K562 (cell line): ENCODE measurements at regions not wholly inside any gene's neighbourhood (a gene's known extent, or its start where the extent isn't known, plus 50 kb on each side); places are given as distances from the start of the nearest gene placed in this dataset.
"Not testable (repeated sequence)": the region's sequence is repeated elsewhere in the genome, so short reads cannot be mapped to it uniquely, and the experiment has no call there.

ENCODE experiments used
- ATAC-seq: fragments of 200-7000 bp; cut with Tn5 transposase; 3 replicates; pipeline ENCODE4 v1.9.1; 2020; ENCODE audit warnings: moderate library complexity
- BruUV-seq: library from RNA; stranded (reverse); fragments of 400-500 nt; replicated peaks from 2 replicates; lab custom pipeline; 2021; lab: Mats Ljungman, UMichigan
- CTCF ChIA-PET: fragments of 300-600 bp; formaldehyde crosslinking; extraction: SDS; loops from one replicate; lab custom pipeline; 2021; ENCODE audit warnings: low intra/inter-chr PET ratio; lab: Yijun Ruan, JAX
- POLR2A ChIA-PET: fragments of 300-600, 350-650 bp; sonication (Branson Sonifier 250); formaldehyde crosslinking; extraction: SDS; loops from one replicate; lab custom pipeline; 2021; ENCODE audit warnings: antibody characterized with exemption, inconsistent platforms; lab: Yijun Ruan, JAX
- DNase-seq, 4 experiments: peaks; one replicate each; pipeline versions ENCODE4 v3.0.0 to v3.0.0-alpha.2; 2011 to 2018; ENCODE audit warnings: low spot score in 3 of 4, mixed read lengths in 3 of 4; ENCODE audit errors: extremely low read depth in 1 of 4
- FAIRE-seq: peaks from 2 replicates; lab custom pipeline; 2011; peaks lifted over from hg19 to GRCh38; lab: Jason Lieb, UNC
- H2AFZ ChIP-seq: 2 replicates; pipeline ENCODE4 v1.6.0; 2011; ENCODE audit warnings: low read depth, low read length, control low read depth, inconsistent platforms
- H3K27ac ChIP-seq: fragments of 200-600 bp; 3 replicates; pipeline ENCODE4 v1.8.0; 2011; ENCODE audit warnings: low read depth, mild to moderate bottlenecking, control low read depth, inconsistent platforms, low read length, moderate library complexity, mixed read lengths; ENCODE audit errors: extremely low read depth
- H3K27me3 ChIP-seq, 2 experiments: fragments of 300-600 bp in 1 of 2; 2 replicates in 1 of 2; 3 replicates in 1 of 2; pipeline versions ENCODE4 v1.6.0 to v1.8.0; 2011; ENCODE audit warnings: inconsistent platforms in 2 of 2, low read length in 2 of 2, mild to moderate bottlenecking in 1 of 2, mixed read lengths in 1 of 2, moderate library complexity in 1 of 2; ENCODE audit not compliant: control insufficient read depth in 2 of 2, insufficient read depth in 2 of 2
- H3K36me3 ChIP-seq: fragments of 300-600 bp; 3 replicates; pipeline ENCODE4 v1.8.0; 2011; ENCODE audit warnings: mild to moderate bottlenecking, low read length, inconsistent platforms; ENCODE audit not compliant: control insufficient read depth, insufficient read depth
- H3K4me1 ChIP-seq, 2 experiments: fragments of 200-600 bp in 1 of 2; replicated peaks in 1 of 2; 2 replicates in 1 of 2; 3 replicates in 1 of 2; pipeline versions ENCODE4 v1.5.1 to v1.8.0; 2011; ENCODE audit warnings: inconsistent platforms in 2 of 2, low read length in 2 of 2, mild to moderate bottlenecking in 1 of 2, mixed read lengths in 1 of 2, moderate library complexity in 1 of 2; ENCODE audit not compliant: control insufficient read depth in 2 of 2, insufficient read depth in 2 of 2
- H3K4me2 ChIP-seq: 2 replicates; pipeline ENCODE4 v1.6.1; 2011; ENCODE audit warnings: low read length, control low read depth, inconsistent platforms, mixed read lengths; ENCODE audit not compliant: insufficient read depth
- H3K4me3 ChIP-seq: fragments of 200-600 bp; sonication (generic), shearing (Covaris generic); 2 replicates; pipeline ENCODE4 v1.5.1; 2016; ENCODE audit warnings: control low read depth, inconsistent platforms
- H3K79me2 ChIP-seq: fragments of 200-600 bp; 3 replicates; pipeline ENCODE4 v1.8.0; 2011; ENCODE audit warnings: low read length, inconsistent platforms; ENCODE audit not compliant: control insufficient read depth, insufficient read depth
- H3K9ac ChIP-seq, 2 experiments: 2 replicates each; pipeline versions ENCODE4 v1.6.0 to v1.6.1; 2011; ENCODE audit warnings: low read depth in 2 of 2, low read length in 2 of 2, control low read depth in 1 of 2, inconsistent platforms in 1 of 2, mild to moderate bottlenecking in 1 of 2, mixed read lengths in 1 of 2; ENCODE audit not compliant: insufficient read depth in 1 of 2
- H3K9me1 ChIP-seq: one replicate; pipeline ENCODE4 v1.6.0; 2011; ENCODE audit warnings: inconsistent platforms, mild to moderate bottlenecking, low read length, moderate library complexity; ENCODE audit not compliant: control insufficient read depth, insufficient read depth
- H3K9me3 ChIP-seq: replicated peaks from 2 replicates; pipeline ENCODE4 v1.5.1; 2011; ENCODE audit warnings: low read depth, low read length, inconsistent platforms; ENCODE audit not compliant: control insufficient read depth, insufficient read depth
- H4K20me1 ChIP-seq: replicated peaks from 2 replicates; pipeline ENCODE4 v1.6.1; 2011; ENCODE audit warnings: low read length, inconsistent platforms, mixed read lengths; ENCODE audit not compliant: control insufficient read depth, insufficient read depth
- MEF2A ChIP-seq: IDR thresholded peaks from 2 replicates; pipeline ENCODE4 v1.6.1; 2011; ENCODE audit warnings: low read depth, mild to moderate bottlenecking, low read length, moderate library complexity; ENCODE audit not compliant: control insufficient read depth
- PRPF4 ChIP-seq: fragments of 200-400 bp; formaldehyde crosslinking; IDR thresholded peaks from one replicate; pipeline ENCODE4 v1.6.1; 2017; ENCODE audit warnings: low read length, low read depth, mild to moderate bottlenecking; ENCODE audit not compliant: insufficient read depth, poor library complexity, severe bottlenecking
- RBM39 ChIP-seq: fragments of 200-400 bp; formaldehyde crosslinking; optimal IDR thresholded peaks from 2 replicates; pipeline ENCODE3; 2018; ENCODE audit warnings: low read depth, low read length
- XRCC3 ChIP-seq: fragments of 450-650 bp; IDR thresholded peaks from 2 replicates; pipeline ENCODE4 v1.6.1; 2017; ENCODE audit warnings: mild to moderate bottlenecking, moderate library complexity
- XRCC4 ChIP-seq: IDR thresholded peaks from one replicate; pipeline ENCODE4 v1.6.1; 2011; ENCODE audit not compliant: insufficient read depth, insufficient read length; ENCODE audit errors: extremely low read depth
- WGBS: fragments of 100-300 bp; shearing (Covaris generic); methylation state at CpG from one replicate; pipeline ENCODE4 v1.1.6; 2016; ENCODE audit warnings: low coverage, mixed read lengths; ENCODE audit not compliant: insufficient coverage; ENCODE audit errors: missing lambda C conversion rate; 5-methylcytosine and 5-hydroxymethylcytosine counted together
- in situ Hi-C: fragments of 300-500 bp; cut with MboI; formaldehyde crosslinking; loops from 4 replicates; pipeline ENCODE4 v1.15.0; 2018; ENCODE audit warnings: inconsistent platforms, mixed read lengths
- intact Hi-C: fragments of 100-400 bp; cut with micrococcal nuclease; formaldehyde crosslinking; loops from 2 replicates; pipeline ENCODE4 v1.14.2; 2022
- TF ChIP-seq, protein P1 (sequence below): sonication (generic); formaldehyde crosslinking; IDR thresholded peaks from 2 replicates; pipeline ENCODE4 v1.4.0; 2020; ENCODE audit warnings: mild to moderate bottlenecking, missing genetic modification reagents
- TF ChIP-seq, protein P2 (sequence below), 3 experiments: fragments of 200-800 bp in 1 of 3; fragments of 250-450 bp in 1 of 3; fragments of 450-650 bp in 1 of 3; sonication (Bioruptor Pico) in 1 of 3; sonication (Bioruptor generic) in 1 of 3; formaldehyde crosslinking in 1 of 3; IDR thresholded peaks; 2 replicates each; pipeline versions ENCODE4 v1.6.1 to v1.8.0; 2016 to 2022; ENCODE audit warnings: mild to moderate bottlenecking in 2 of 3, missing genetic modification characterization in 2 of 3, missing compliant biosample characterization in 1 of 3, moderate library complexity in 1 of 3

GRCh38 chr17:71813861-71814260, 307.0 kb upstream of the SOX9 start:
- H2AFZ ChIP-seq, in situ Hi-C loops, POLR2A ChIA-PET, H4K20me1 ChIP-seq, H3K27ac ChIP-seq, intact Hi-C loops, H3K9me1 ChIP-seq, H3K4me1 ChIP-seq, H3K4me2 ChIP-seq, DNase-seq, H3K27me3 ChIP-seq, H3K79me2 ChIP-seq, CTCF ChIA-PET, BruUV-seq, H3K4me3 ChIP-seq, H3K9ac ChIP-seq, ATAC-seq, H3K9me3 ChIP-seq, FAIRE-seq, H3K36me3 ChIP-seq: not testable (repeated sequence)

- FAIRE-seq, result no peak
- WGBS, result 2% methylated on average over 4 of the region's 4 CpGs
- no peak overlapping the region for H3K4me2 ChIP-seq
- H3K9ac ChIP-seq, result no peak overlapping the region
- no peaks in the 10 kb centered on the region for H3K36me3 ChIP-seq
- H3K79me2 ChIP-seq, result no peaks in the 10 kb centered on the region
- ChIA-PET POLR2A (no interaction called here), CTCF (no interaction called here)
- no peaks in the 10 kb centered on the region for H4K20me1 ChIP-seq
- no TSS peak for BruUV-seq
- no peak overlapping the region for H3K27ac ChIP-seq
- no peak overlapping the region for H3K4me3 ChIP-seq
- intact Hi-C loops, result no loop called here
- no peaks in the 10 kb centered on the region for H3K9me1 ChIP-seq
- no peaks in the 10 kb centered on the region for H3K4me1 ChIP-seq
- no peaks in the 10 kb centered on the region for H3K9me3 ChIP-seq
- no peak overlapping the region for H2AFZ ChIP-seq
- DNase-seq, result no peak
- H3K27me3 ChIP-seq, result no peaks in the 10 kb centered on the region
- ATAC-seq, result no peak
- in situ Hi-C loops, result no loop called here
- TF ChIP-seq, protein P1, sequence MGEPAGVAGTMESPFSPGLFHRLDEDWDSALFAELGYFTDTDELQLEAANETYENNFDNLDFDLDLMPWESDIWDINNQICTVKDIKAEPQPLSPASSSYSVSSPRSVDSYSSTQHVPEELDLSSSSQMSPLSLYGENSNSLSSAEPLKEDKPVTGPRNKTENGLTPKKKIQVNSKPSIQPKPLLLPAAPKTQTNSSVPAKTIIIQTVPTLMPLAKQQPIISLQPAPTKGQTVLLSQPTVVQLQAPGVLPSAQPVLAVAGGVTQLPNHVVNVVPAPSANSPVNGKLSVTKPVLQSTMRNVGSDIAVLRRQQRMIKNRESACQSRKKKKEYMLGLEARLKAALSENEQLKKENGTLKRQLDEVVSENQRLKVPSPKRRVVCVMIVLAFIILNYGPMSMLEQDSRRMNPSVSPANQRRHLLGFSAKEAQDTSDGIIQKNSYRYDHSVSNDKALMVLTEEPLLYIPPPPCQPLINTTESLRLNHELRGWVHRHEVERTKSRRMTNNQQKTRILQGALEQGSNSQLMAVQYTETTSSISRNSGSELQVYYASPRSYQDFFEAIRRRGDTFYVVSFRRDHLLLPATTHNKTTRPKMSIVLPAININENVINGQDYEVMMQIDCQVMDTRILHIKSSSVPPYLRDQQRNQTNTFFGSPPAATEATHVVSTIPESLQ (CRISPR knock-in tag), result no peak
- TF ChIP-seq MEF2A (no peak), PRPF4 (no peak), RBM39 (no peak), XRCC4 (no peak), XRCC3 (no peak)
- TF ChIP-seq, protein P2, sequence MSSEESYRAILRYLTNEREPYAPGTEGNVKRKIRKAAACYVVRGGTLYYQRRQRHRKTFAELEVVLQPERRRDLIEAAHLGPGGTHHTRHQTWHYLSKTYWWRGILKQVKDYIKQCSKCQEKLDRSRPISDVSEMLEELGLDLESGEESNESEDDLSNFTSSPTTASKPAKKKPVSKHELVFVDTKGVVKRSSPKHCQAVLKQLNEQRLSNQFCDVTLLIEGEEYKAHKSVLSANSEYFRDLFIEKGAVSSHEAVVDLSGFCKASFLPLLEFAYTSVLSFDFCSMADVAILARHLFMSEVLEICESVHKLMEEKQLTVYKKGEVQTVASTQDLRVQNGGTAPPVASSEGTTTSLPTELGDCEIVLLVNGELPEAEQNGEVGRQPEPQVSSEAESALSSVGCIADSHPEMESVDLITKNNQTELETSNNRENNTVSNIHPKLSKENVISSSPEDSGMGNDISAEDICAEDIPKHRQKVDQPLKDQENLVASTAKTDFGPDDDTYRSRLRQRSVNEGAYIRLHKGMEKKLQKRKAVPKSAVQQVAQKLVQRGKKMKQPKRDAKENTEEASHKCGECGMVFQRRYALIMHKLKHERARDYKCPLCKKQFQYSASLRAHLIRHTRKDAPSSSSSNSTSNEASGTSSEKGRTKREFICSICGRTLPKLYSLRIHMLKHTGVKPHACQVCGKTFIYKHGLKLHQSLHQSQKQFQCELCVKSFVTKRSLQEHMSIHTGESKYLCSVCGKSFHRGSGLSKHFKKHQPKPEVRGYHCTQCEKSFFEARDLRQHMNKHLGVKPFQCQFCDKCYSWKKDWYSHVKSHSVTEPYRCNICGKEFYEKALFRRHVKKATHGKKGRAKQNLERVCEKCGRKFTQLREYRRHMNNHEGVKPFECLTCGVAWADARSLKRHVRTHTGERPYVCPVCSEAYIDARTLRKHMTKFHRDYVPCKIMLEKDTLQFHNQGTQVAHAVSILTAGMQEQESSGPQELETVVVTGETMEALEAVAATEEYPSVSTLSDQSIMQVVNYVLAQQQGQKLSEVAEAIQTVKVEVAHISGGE (CRISPR knock-in tag; IDR thresholded peaks at IDR 0.05), result no peak
Measured at GRCh38 chr17:71821511-71821910, 299.3 kb upstream of the SOX9 start.
